K562 (cell line): ENCODE measurements at regions not wholly inside any gene's neighbourhood (a gene's known extent, or its start where the extent isn't known, plus 50 kb on each side); places are given as distances from the start of the nearest gene placed in this dataset.
A peak's percentile ranks its signal among the peaks of the same experiment; 100 is the strongest.

Experiments
- ATAC-seq: fragments of 200-7000 bp; cut with Tn5 transposase; 3 replicates; pipeline ENCODE4 v1.9.1; 2020; ENCODE audit warnings: moderate library complexity
- BruUV-seq: library from RNA; stranded (reverse); fragments of 400-500 nt; replicated peaks from 2 replicates; lab custom pipeline; 2021; lab: Mats Ljungman, UMichigan
- CTCF ChIA-PET: fragments of 300-600 bp; formaldehyde crosslinking; extraction: SDS; loops from one replicate; lab custom pipeline; 2021; ENCODE audit warnings: low intra/inter-chr PET ratio; lab: Yijun Ruan, JAX
- POLR2A ChIA-PET: fragments of 300-600, 350-650 bp; sonication (Branson Sonifier 250); formaldehyde crosslinking; extraction: SDS; loops from one replicate; lab custom pipeline; 2021; ENCODE audit warnings: antibody characterized with exemption, inconsistent platforms; lab: Yijun Ruan, JAX
- DNase-seq, 4 experiments: peaks; one replicate each; pipeline versions ENCODE4 v3.0.0 to v3.0.0-alpha.2; 2011 to 2018; ENCODE audit warnings: low spot score in 3 of 4, mixed read lengths in 3 of 4; ENCODE audit errors: extremely low read depth in 1 of 4
- FAIRE-seq: peaks from 2 replicates; lab custom pipeline; 2011; peaks lifted over from hg19 to GRCh38; lab: Jason Lieb, UNC
- H2AFZ ChIP-seq: 2 replicates; pipeline ENCODE4 v1.6.0; 2011; ENCODE audit warnings: low read depth, low read length, control low read depth, inconsistent platforms
- H3K27ac ChIP-seq: fragments of 200-600 bp; 3 replicates; pipeline ENCODE4 v1.8.0; 2011; ENCODE audit warnings: low read depth, mild to moderate bottlenecking, control low read depth, inconsistent platforms, low read length, moderate library complexity, mixed read lengths; ENCODE audit errors: extremely low read depth
- H3K27me3 ChIP-seq, 2 experiments: fragments of 300-600 bp in 1 of 2; 2 replicates in 1 of 2; 3 replicates in 1 of 2; pipeline versions ENCODE4 v1.6.0 to v1.8.0; 2011; ENCODE audit warnings: inconsistent platforms in 2 of 2, low read length in 2 of 2, mild to moderate bottlenecking in 1 of 2, mixed read lengths in 1 of 2, moderate library complexity in 1 of 2; ENCODE audit not compliant: control insufficient read depth in 2 of 2, insufficient read depth in 2 of 2
- H3K36me3 ChIP-seq: fragments of 300-600 bp; 3 replicates; pipeline ENCODE4 v1.8.0; 2011; ENCODE audit warnings: mild to moderate bottlenecking, low read length, inconsistent platforms; ENCODE audit not compliant: control insufficient read depth, insufficient read depth
- H3K4me1 ChIP-seq, 2 experiments: fragments of 200-600 bp in 1 of 2; replicated peaks in 1 of 2; 2 replicates in 1 of 2; 3 replicates in 1 of 2; pipeline versions ENCODE4 v1.5.1 to v1.8.0; 2011; ENCODE audit warnings: inconsistent platforms in 2 of 2, low read length in 2 of 2, mild to moderate bottlenecking in 1 of 2, mixed read lengths in 1 of 2, moderate library complexity in 1 of 2; ENCODE audit not compliant: control insufficient read depth in 2 of 2, insufficient read depth in 2 of 2
- H3K4me2 ChIP-seq: 2 replicates; pipeline ENCODE4 v1.6.1; 2011; ENCODE audit warnings: low read length, control low read depth, inconsistent platforms, mixed read lengths; ENCODE audit not compliant: insufficient read depth
- H3K4me3 ChIP-seq: fragments of 200-600 bp; sonication (generic), shearing (Covaris generic); 2 replicates; pipeline ENCODE4 v1.5.1; 2016; ENCODE audit warnings: control low read depth, inconsistent platforms
- H3K79me2 ChIP-seq: fragments of 200-600 bp; 3 replicates; pipeline ENCODE4 v1.8.0; 2011; ENCODE audit warnings: low read length, inconsistent platforms; ENCODE audit not compliant: control insufficient read depth, insufficient read depth
- H3K9ac ChIP-seq, 2 experiments: 2 replicates each; pipeline versions ENCODE4 v1.6.0 to v1.6.1; 2011; ENCODE audit warnings: low read depth in 2 of 2, low read length in 2 of 2, control low read depth in 1 of 2, inconsistent platforms in 1 of 2, mild to moderate bottlenecking in 1 of 2, mixed read lengths in 1 of 2; ENCODE audit not compliant: insufficient read depth in 1 of 2
- H3K9me1 ChIP-seq: one replicate; pipeline ENCODE4 v1.6.0; 2011; ENCODE audit warnings: inconsistent platforms, mild to moderate bottlenecking, low read length, moderate library complexity; ENCODE audit not compliant: control insufficient read depth, insufficient read depth
- H3K9me3 ChIP-seq: replicated peaks from 2 replicates; pipeline ENCODE4 v1.5.1; 2011; ENCODE audit warnings: low read depth, low read length, inconsistent platforms; ENCODE audit not compliant: control insufficient read depth, insufficient read depth
- H4K20me1 ChIP-seq: replicated peaks from 2 replicates; pipeline ENCODE4 v1.6.1; 2011; ENCODE audit warnings: low read length, inconsistent platforms, mixed read lengths; ENCODE audit not compliant: control insufficient read depth, insufficient read depth
- CBFA2T3 ChIP-seq: fragments of 450-650 bp; IDR thresholded peaks from 2 replicates; pipeline ENCODE4 v1.6.1; 2017
- CBX1 ChIP-seq: sonication (generic); IDR thresholded peaks from 2 replicates; pipeline ENCODE4 v1.6.1; 2016; ENCODE audit warnings: antibody characterized with exemption, low read depth, mild to moderate bottlenecking
- CEBPZ ChIP-seq: fragments of 150-350 bp; IDR thresholded peaks from 2 replicates; pipeline ENCODE4 v1.6.1; 2014; ENCODE audit warnings: low read depth, mild to moderate bottlenecking, low read length, borderline replicate concordance
- FOXA3 ChIP-seq, 2 experiments: fragments of 450-650 bp in 1 of 2; sonication (generic) in 1 of 2; formaldehyde crosslinking; IDR thresholded peaks in 1 of 2; conservative IDR thresholded peaks in 1 of 2; 2 replicates each; pipeline versions ENCODE4 v1.4.0 to v1.8.0; 2020 to 2022; ENCODE audit warnings: mild to moderate bottlenecking in 2 of 2, missing genetic modification reagents in 1 of 2
- GATAD2B ChIP-seq: fragments of 450-650 bp; IDR thresholded peaks from 2 replicates; pipeline ENCODE4 v1.6.1; 2017; ENCODE audit warnings: mild to moderate bottlenecking, borderline replicate concordance
- MAFG ChIP-seq: fragments of 450-650 bp; conservative IDR thresholded peaks from 2 replicates; pipeline ENCODE4 v1.6.1; 2016; ENCODE audit warnings: missing genetic modification characterization, missing compliant biosample characterization
- NONO ChIP-seq, 2 experiments: fragments of 200-400 bp in 1 of 2; fragments of 450-650 bp in 1 of 2; formaldehyde crosslinking in 1 of 2; IDR thresholded peaks; 2 replicates each; pipeline ENCODE4 v1.6.1; 2017; ENCODE audit warnings: low read depth in 2 of 2, mild to moderate bottlenecking in 2 of 2, moderate library complexity in 2 of 2, low read length in 1 of 2
- SRSF1 ChIP-seq: fragments of 200-400 bp; formaldehyde crosslinking; IDR thresholded peaks from 2 replicates; pipeline ENCODE4 v1.6.1; 2017; ENCODE audit warnings: mild to moderate bottlenecking, low read depth, low read length, moderate library complexity
- ZNF224 ChIP-seq: sonication (generic); formaldehyde crosslinking; IDR thresholded peaks from 2 replicates; pipeline ENCODE4 v1.8.0; 2022; ENCODE audit warnings: mild to moderate bottlenecking, missing genetic modification reagents
- ZNF316 ChIP-seq: fragments of 450-650 bp; IDR thresholded peaks from 2 replicates; pipeline ENCODE4 v1.6.1; 2016
- ZNF384 ChIP-seq: IDR thresholded peaks from 2 replicates; pipeline ENCODE4 v1.6.1; 2012; ENCODE audit warnings: low read depth, low read length, improper control_type of control experiment
- WGBS: fragments of 100-300 bp; shearing (Covaris generic); methylation state at CpG from one replicate; pipeline ENCODE4 v1.1.6; 2016; ENCODE audit warnings: low coverage, mixed read lengths; ENCODE audit not compliant: insufficient coverage; ENCODE audit errors: missing lambda C conversion rate; 5-methylcytosine and 5-hydroxymethylcytosine counted together
- in situ Hi-C: fragments of 300-500 bp; cut with MboI; formaldehyde crosslinking; loops from 4 replicates; pipeline ENCODE4 v1.15.0; 2018; ENCODE audit warnings: inconsistent platforms, mixed read lengths
- intact Hi-C: fragments of 100-400 bp; cut with micrococcal nuclease; formaldehyde crosslinking; loops from 2 replicates; pipeline ENCODE4 v1.14.2; 2022
- TF ChIP-seq, protein P1 (sequence below): fragments of 450-650 bp; IDR thresholded peaks from 2 replicates; pipeline ENCODE4 v1.7.0; 2016; ENCODE audit warnings: borderline replicate concordance

DNA sequence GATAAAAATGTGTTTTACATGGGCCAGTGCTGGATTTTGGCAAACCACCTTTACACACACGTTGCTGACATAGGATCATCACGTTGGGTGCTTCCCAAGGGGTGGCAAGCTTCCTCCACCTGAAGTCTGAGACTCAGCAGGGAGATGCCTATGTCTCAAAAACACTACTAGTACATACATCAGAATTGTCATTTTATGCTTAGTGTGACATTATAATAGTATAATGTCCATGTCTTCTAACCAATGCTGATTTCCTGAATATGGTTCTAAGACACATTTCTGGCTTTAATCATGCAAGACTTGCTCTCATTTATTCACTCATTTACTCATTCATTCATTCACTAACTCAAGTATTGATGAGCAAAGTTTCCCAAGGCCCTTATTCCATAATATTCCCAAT, 322.3 kb downstream of the LNPK start:
- no peak overlapping the region for H3K27ac ChIP-seq
- H3K27me3 ChIP-seq = no peaks in the 10 kb centered on the region; a peak in 1 of 5 replicates
- WGBS = 0% methylated on average over 2 of the region's 2 CpGs
- H3K4me1 ChIP-seq = no peaks in the 10 kb centered on the region
- H3K9ac ChIP-seq = no peak overlapping the region
- no peaks in the 10 kb centered on the region for H3K9me1 ChIP-seq
- FAIRE-seq (no peak), ATAC-seq (no peak), DNase-seq (no peak)
- H4K20me1 ChIP-seq = no peaks in the 10 kb centered on the region
- in situ Hi-C loops = loop anchor here (10.0 kb wide), 1 partner anchor 395 kb away; no protein-coding TSS in a partner anchor
- H2AFZ ChIP-seq = no peak overlapping the region
- H3K4me2 ChIP-seq = no peak overlapping the region
- no TSS peak for BruUV-seq
- intact Hi-C loops = loop anchor here (10.0 kb wide), 2 partner anchors 175 to 645 kb away; no protein-coding TSS in a partner anchor
- no peaks in the 10 kb centered on the region for H3K36me3 ChIP-seq
- TF ChIP-seq NONO (IDR thresholded peaks at IDR 0.05; ENCODE audit: low read depth in 2 of 2, low read length in 1 of 2) (no peak), ZNF316 (peak; percentile 14; the same call in 1 of the 2 replicates), MAFG (no peak)
- no peaks in the 10 kb centered on the region for H3K9me3 ChIP-seq
- H3K4me3 ChIP-seq = no peak overlapping the region
- no peaks in the 10 kb centered on the region for H3K79me2 ChIP-seq
- POLR2A ChIA-PET = interaction anchor here (1.2 kb wide), 1 partner anchor 9 kb away, joined by 3 read pairs; no protein-coding TSS in a partner anchor
- CTCF ChIA-PET = no interaction called here

DNA sequence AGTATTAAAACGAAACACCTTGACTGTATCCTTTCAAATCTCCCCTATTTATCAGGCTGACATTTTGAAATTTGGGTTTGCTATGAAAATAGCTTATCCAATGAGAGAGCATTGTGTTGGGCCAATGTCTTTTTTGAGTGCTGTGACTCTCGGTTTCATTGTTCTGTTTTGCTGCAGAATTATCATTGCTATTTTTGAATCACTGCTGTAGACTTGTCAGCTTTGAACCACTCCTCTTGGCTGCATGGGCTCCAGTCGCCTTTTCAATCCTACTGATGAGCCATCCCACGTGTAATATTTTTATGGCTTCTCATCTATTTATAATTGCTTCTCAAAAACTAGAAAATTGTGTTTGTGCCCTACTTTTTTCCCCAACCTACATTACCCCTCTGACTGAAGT, 322.8 kb downstream of the LNPK start:
- H2AFZ ChIP-seq = no peak overlapping the region
- no peaks in the 10 kb centered on the region for H3K9me1 ChIP-seq
- ATAC-seq (no peak), DNase-seq (no peak), FAIRE-seq (no peak)
- H4K20me1 ChIP-seq = no peaks in the 10 kb centered on the region
- no peaks in the 10 kb centered on the region for H3K4me1 ChIP-seq
- no peak overlapping the region for H3K9ac ChIP-seq
- in situ Hi-C loops = no loop called here
- H3K79me2 ChIP-seq = no peaks in the 10 kb centered on the region
- no peak overlapping the region for H3K4me2 ChIP-seq
- POLR2A ChIA-PET = interaction anchor here (1.2 kb wide), 2 partner anchors 9 to 11 kb away, joined by 3 read pairs; no protein-coding TSS in a partner anchor
- no TSS peak for BruUV-seq
- 0% methylated on average over 4 of the region's 4 CpGs for WGBS
- H3K36me3 ChIP-seq = no peaks in the 10 kb centered on the region
- no peak overlapping the region for H3K4me3 ChIP-seq
- intact Hi-C loops = no loop called here
- no peak overlapping the region for H3K27ac ChIP-seq
- CTCF ChIA-PET = no interaction called here
- no peaks in the 10 kb centered on the region for H3K9me3 ChIP-seq
- no peaks in the 10 kb centered on the region; a peak in 1 of 5 replicates for H3K27me3 ChIP-seq
- TF ChIP-seq CEBPZ (no peak), CBX1 (no peak), ZNF384 (no peak), ZNF224 (CRISPR knock-in tag) (no peak), FOXA3 (CRISPR knock-in tag; conservative IDR thresholded peaks at IDR 0.05 in 1 of 2, IDR thresholded peaks at IDR 0.05 in 1 of 2) (no peak), SRSF1 (no peak), CBFA2T3 (no peak), GATAD2B (no peak)
- TF ChIP-seq, protein P1, sequence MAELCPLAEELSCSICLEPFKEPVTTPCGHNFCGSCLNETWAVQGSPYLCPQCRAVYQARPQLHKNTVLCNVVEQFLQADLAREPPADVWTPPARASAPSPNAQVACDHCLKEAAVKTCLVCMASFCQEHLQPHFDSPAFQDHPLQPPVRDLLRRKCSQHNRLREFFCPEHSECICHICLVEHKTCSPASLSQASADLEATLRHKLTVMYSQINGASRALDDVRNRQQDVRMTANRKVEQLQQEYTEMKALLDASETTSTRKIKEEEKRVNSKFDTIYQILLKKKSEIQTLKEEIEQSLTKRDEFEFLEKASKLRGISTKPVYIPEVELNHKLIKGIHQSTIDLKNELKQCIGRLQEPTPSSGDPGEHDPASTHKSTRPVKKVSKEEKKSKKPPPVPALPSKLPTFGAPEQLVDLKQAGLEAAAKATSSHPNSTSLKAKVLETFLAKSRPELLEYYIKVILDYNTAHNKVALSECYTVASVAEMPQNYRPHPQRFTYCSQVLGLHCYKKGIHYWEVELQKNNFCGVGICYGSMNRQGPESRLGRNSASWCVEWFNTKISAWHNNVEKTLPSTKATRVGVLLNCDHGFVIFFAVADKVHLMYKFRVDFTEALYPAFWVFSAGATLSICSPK = no peak
